Neural crest cell (in vitro differentiated cells): ENCODE measurements at regions not wholly inside any gene's neighbourhood (a gene's known extent, or its start where the extent isn't known, plus 50 kb on each side); places are given as distances from the start of the nearest gene placed in this dataset.

Experiments used
- DNase-seq: peaks from one replicate; pipeline ENCODE4 v3.0.0; 2021; ENCODE audit warnings: low read depth, mixed read lengths, low spot score
- H3K27ac Mint-ChIP-seq: one replicate; pipeline ENCODE4 v1.8.0; 2021; ENCODE audit warnings: mild to moderate bottlenecking, mixed read lengths; ENCODE audit not compliant: unreplicated experiment
- H3K27me3 Mint-ChIP-seq: 2 replicates; pipeline ENCODE4 v1.8.0; 2021; ENCODE audit warnings: low read depth, mild to moderate bottlenecking, mixed read lengths
- H3K36me3 Mint-ChIP-seq: 2 replicates; pipeline ENCODE4 v1.8.0; 2021; ENCODE audit warnings: low read depth, mild to moderate bottlenecking, mixed read lengths
- H3K4me1 Mint-ChIP-seq: 2 replicates; pipeline ENCODE4 v1.8.0; 2021; ENCODE audit warnings: mixed read lengths
- H3K4me3 Mint-ChIP-seq: one replicate; pipeline ENCODE4 v1.8.0; 2021; ENCODE audit warnings: mild to moderate bottlenecking, mixed read lengths
- H3K9me3 Mint-ChIP-seq: 2 replicates; pipeline ENCODE4 v1.8.0; 2021; ENCODE audit warnings: mixed read lengths
- CTCF ChIP-seq: fragments of 200-600 bp; sonication (generic); conservative IDR thresholded peaks from 2 replicates; pipeline ENCODE4 v1.5.0; 2021; ENCODE audit warnings: antibody characterized with exemption, mild to moderate bottlenecking

GRCh38 chr18:44273298-44273697, 407.4 kb upstream of the SETBP1 start:
- Mint-ChIP-seq H3K36me3 (no peaks in the 10 kb centered on the region), H3K27ac (no peak overlapping the region), H3K4me3 (no peak overlapping the region), H3K4me1 (no peaks in the 10 kb centered on the region), H3K9me3 (no peaks in the 10 kb centered on the region), H3K27me3 (no peaks in the 10 kb centered on the region)
- TF ChIP-seq CTCF, result no peak
- DNase-seq, result no peak

- Mint-ChIP-seq H3K27me3 (no peaks in the 10 kb centered on the region), H3K9me3 (no peaks in the 10 kb centered on the region), H3K36me3 (no peaks in the 10 kb centered on the region), H3K4me1 (no peaks in the 10 kb centered on the region), H3K4me3 (no peak overlapping the region), H3K27ac (no peak overlapping the region)
- TF ChIP-seq CTCF, result no peak
- DNase-seq, result no peak
Observed at GRCh38 chr18:44280479-44280878, 400.2 kb upstream of the SETBP1 start.

GRCh38 chr18:44286049-44286448, 394.6 kb upstream of the SETBP1 start:
- Mint-ChIP-seq H3K4me1 (no peaks in the 10 kb centered on the region), H3K27me3 (no peaks in the 10 kb centered on the region), H3K36me3 (no peaks in the 10 kb centered on the region), H3K27ac (no peak overlapping the region), H3K9me3 (no peaks in the 10 kb centered on the region), H3K4me3 (no peak overlapping the region)
- TF ChIP-seq CTCF, result no peak
- no peak for DNase-seq

GRCh38 chr18:44290366-44290977, 390.2 kb upstream of the SETBP1 start:
- Mint-ChIP-seq H3K36me3 (no peaks in the 10 kb centered on the region), H3K27ac (no peak overlapping the region), H3K4me1 (peaks cover 4% of the 10 kb centered on the region), H3K4me3 (no peak overlapping the region), H3K27me3 (no peaks in the 10 kb centered on the region), H3K9me3 (no peaks in the 10 kb centered on the region)
- no peak for DNase-seq
- TF ChIP-seq CTCF, result no peak

GRCh38 chr18:44298566-44298965, 382.1 kb upstream of the SETBP1 start:
- TF ChIP-seq CTCF, result no peak
- DNase-seq, result no peak
- Mint-ChIP-seq H3K4me1 (no peaks in the 10 kb centered on the region), H3K9me3 (peaks cover 5% of the 10 kb centered on the region), H3K36me3 (no peaks in the 10 kb centered on the region), H3K27ac (no peak overlapping the region), H3K4me3 (no peak overlapping the region), H3K27me3 (no peaks in the 10 kb centered on the region)

- Mint-ChIP-seq H3K27ac (no peak overlapping the region), H3K36me3 (no peaks in the 10 kb centered on the region), H3K4me3 (no peak overlapping the region), H3K27me3 (no peaks in the 10 kb centered on the region), H3K4me1 (no peaks in the 10 kb centered on the region), H3K9me3 (peaks cover 11% of the 10 kb centered on the region)
- DNase-seq, result no peak
- TF ChIP-seq CTCF, result no peak
Observed at GRCh38 chr18:44309185-44309584, 371.5 kb upstream of the SETBP1 start.
